Muscle layer of colon (tissue), 2 donors: ENCODE measurements at regions not wholly inside any gene's neighbourhood (a gene's known extent, or its start where the extent isn't known, plus 50 kb on each side); places are given as distances from the start of the nearest gene placed in this dataset.

Source experiments
- H3K27ac ChIP-seq: one replicate; pipeline ENCODE4 v1.7.0; 2013; ENCODE audit warnings: low read depth, mild to moderate bottlenecking, low read length, moderate library complexity
- H3K27me3 ChIP-seq, 2 donors: one replicate each; pipeline ENCODE4 v1.7.0; 2013; ENCODE audit warnings: low read length in 2 of 2, mild to moderate bottlenecking in 2 of 2; ENCODE audit not compliant: insufficient read depth in 2 of 2, control insufficient read depth in 1 of 2
- H3K36me3 ChIP-seq: one replicate; pipeline ENCODE4 v1.7.0; 2013; ENCODE audit warnings: mild to moderate bottlenecking, low read length; ENCODE audit not compliant: insufficient read depth
- H3K4me1 ChIP-seq: one replicate; pipeline ENCODE4 v1.7.0; 2013; ENCODE audit warnings: mild to moderate bottlenecking, low read length; ENCODE audit not compliant: insufficient read depth
- H3K4me3 ChIP-seq, 2 donors: one replicate each; pipeline ENCODE4 v1.7.0; 2013; ENCODE audit warnings: low read length in 2 of 2, low read depth in 1 of 2, mild to moderate bottlenecking in 1 of 2, moderate library complexity in 1 of 2
- H3K9ac ChIP-seq: one replicate; pipeline ENCODE4 v1.7.0; 2013; ENCODE audit warnings: low read length
- H3K9me3 ChIP-seq: one replicate; pipeline ENCODE4 v1.7.0; 2013; ENCODE audit warnings: mild to moderate bottlenecking, low read length
- donor health status: abdominal sarcoma.
- donor health status: Adenocarcinoma of cecum.

DNA sequence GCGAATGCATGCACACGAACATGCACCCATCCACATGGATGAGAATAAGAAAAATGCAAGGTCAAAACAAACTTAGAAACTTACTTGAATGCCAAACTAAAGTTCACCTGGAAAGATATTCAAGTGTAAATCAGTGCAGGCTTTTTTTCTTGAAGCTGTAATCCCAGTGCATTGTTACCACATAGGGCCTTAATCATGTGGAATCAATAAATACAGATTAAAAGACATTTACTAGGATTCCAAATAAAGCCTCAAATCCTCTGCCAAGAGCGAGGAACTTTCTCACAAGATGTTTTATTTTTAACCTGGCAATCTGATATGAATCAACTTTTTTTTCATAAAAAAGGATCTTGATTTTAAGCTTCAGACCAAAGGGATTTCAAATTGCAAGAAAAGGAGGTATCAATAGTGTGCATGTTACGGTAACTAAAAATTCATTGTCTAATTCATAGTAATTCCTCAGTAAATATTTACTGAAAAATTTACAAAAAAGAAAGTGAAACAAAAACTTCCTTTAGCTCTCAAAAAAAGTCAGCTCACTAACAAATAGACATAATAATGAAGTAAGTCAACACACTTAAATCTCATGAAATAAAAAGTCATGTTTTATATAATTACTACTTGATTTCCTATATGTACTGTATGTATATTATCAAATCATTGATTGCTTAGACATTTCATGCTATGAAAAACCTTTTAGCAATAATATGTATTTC, 978.6 kb downstream of the PLOD2 start:
- H3K27me3 ChIP-seq = no peaks in the 10 kb centered on the region
- no peak overlapping the region for H3K27ac ChIP-seq
- H3K36me3 ChIP-seq = no peaks in the 10 kb centered on the region
- no peak overlapping the region for H3K9ac ChIP-seq
- H3K9me3 ChIP-seq = no peaks in the 10 kb centered on the region
- H3K4me1 ChIP-seq = peaks cover 6% of the 10 kb centered on the region
- H3K4me3 ChIP-seq = no peak overlapping the region

DNA sequence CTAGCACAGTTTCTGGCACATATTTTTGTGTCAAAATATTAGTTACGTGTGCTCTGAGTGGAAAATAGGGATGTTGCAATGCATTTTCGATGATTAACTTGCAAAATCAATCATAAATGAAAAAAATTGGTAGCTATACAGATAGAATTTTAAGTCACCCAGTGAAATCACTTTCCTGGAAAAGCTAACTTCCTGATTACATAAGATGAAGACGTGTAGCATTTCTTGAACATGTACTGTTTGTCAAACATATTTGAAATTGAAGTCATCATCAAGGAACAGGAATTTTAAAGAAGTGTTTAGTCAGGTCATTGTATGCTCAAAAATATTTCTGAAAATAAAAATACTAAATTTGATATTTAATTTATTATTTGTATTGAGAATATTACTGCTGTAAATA, 977.7 kb downstream of the PLOD2 start:
- H3K4me1 ChIP-seq = peaks cover 6% of the 10 kb centered on the region
- H3K27me3 ChIP-seq = no peaks in the 10 kb centered on the region
- no peak overlapping the region for H3K9ac ChIP-seq
- no peaks in the 10 kb centered on the region for H3K9me3 ChIP-seq
- H3K27ac ChIP-seq = no peak overlapping the region
- no peak overlapping the region for H3K4me3 ChIP-seq
- no peaks in the 10 kb centered on the region for H3K36me3 ChIP-seq

DNA sequence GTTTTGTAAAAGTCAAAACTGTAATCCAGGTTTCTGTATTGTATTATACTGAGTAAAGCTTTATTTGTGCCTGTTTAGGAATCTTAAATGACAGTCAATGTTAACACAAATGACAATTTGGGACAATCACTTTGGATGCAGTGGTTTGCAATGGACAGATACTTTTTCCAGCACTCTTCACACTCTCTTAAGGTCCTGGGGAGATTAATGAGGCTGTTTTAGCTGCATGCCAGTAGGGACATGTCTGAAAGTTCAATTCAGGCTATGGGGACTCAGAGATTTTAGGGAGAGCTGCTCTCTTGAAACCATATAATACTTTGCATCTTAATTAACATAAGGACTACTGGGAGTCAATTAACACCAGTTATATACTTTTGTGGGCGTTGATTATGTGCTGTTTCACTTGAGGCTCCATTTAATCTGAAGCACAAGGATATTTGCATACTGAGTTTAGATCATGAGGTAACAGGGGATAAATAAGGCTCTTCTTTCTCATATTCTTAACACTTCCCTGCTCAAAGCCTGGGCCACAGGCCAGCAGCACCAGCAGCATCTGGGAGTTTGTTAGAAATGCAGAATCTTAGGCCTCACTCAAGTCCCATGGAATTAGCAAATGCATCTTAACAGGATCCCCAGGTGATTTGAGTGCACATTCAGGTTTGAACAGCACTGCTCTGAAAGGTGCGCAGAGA, 972.8 kb downstream of the PLOD2 start:
- Histone ChIP-seq H3K9me3 (no peaks in the 10 kb centered on the region), H3K4me1 (no peaks in the 10 kb centered on the region), H3K36me3 (no peaks in the 10 kb centered on the region), H3K4me3 (no peak overlapping the region), H3K27me3 (no peaks in the 10 kb centered on the region), H3K9ac (no peak overlapping the region), H3K27ac (no peak overlapping the region)

DNA sequence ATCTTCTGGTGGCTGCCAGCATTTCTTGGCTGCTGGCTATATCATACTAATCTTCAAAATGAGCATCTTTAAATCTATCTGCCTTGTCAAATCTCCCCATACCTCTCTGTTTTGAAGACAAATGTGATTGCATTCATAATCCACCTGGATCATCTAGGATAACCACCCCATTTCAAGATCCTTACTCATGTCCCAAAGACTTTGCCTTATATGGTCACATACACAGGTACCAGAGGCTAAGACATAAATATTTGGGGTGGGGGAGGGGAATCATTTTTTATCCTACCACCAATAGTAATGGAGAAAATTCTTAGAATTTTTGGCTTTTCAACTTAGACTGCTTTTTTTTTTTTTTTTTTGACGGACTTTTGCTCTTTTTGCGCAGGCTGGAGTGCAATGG, 970.8 kb downstream of the PLOD2 start:
- Histone ChIP-seq H3K9ac (no peak overlapping the region), H3K36me3 (no peaks in the 10 kb centered on the region), H3K27ac (no peak overlapping the region)

DNA sequence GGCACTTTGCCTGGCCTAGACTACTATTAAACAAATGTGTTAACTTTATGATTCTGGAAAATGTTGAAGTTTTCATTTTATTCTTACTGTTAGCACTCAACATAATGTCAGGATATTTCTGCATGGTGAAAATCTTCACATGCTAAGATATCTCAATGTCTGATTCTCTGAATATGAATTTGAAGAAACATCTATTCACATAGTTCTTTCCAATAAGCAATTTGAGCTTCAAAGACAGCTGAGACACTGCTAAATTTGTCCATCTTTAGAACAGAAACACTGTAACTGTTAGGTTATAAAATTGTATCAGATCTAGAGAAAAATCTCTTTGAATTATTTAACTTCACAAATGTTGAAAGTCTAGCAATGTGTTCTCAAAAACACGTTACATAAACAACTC, 970.2 kb downstream of the PLOD2 start:
- Histone ChIP-seq H3K9me3 (no peaks in the 10 kb centered on the region), H3K36me3 (no peaks in the 10 kb centered on the region), H3K4me1 (no peaks in the 10 kb centered on the region), H3K9ac (no peak overlapping the region), H3K27ac (no peak overlapping the region), H3K27me3 (no peaks in the 10 kb centered on the region), H3K4me3 (no peak overlapping the region)

More for the DNA sequence above, 970.8 kb downstream of the PLOD2 start:
- H3K4me3 ChIP-seq = no peak overlapping the region
- H3K27me3 ChIP-seq = no peaks in the 10 kb centered on the region
- H3K9me3 ChIP-seq = no peaks in the 10 kb centered on the region
- H3K4me1 ChIP-seq = no peaks in the 10 kb centered on the region

DNA sequence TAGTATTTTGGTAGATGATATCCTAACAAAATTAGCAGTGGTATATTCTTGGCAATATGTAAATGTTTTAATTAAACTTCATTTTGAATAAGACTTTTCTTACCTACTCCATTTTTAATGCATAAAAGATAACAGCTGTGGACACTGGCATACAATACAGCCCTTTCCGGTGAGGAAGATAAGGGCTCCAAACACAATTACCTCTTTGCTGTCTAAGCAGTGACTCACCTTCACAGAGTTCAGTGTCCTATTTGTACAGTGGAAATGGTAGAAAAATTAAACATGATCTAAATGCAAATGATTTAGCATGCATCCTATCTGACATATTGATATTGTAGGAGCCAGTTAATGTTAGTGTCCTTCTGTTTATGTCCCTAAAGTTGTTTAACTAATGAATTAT, 969.4 kb downstream of the PLOD2 start:
- Histone ChIP-seq H3K9me3 (no peaks in the 10 kb centered on the region), H3K4me1 (no peaks in the 10 kb centered on the region), H3K4me3 (no peak overlapping the region), H3K9ac (no peak overlapping the region), H3K36me3 (no peaks in the 10 kb centered on the region), H3K27ac (no peak overlapping the region), H3K27me3 (no peaks in the 10 kb centered on the region)

DNA sequence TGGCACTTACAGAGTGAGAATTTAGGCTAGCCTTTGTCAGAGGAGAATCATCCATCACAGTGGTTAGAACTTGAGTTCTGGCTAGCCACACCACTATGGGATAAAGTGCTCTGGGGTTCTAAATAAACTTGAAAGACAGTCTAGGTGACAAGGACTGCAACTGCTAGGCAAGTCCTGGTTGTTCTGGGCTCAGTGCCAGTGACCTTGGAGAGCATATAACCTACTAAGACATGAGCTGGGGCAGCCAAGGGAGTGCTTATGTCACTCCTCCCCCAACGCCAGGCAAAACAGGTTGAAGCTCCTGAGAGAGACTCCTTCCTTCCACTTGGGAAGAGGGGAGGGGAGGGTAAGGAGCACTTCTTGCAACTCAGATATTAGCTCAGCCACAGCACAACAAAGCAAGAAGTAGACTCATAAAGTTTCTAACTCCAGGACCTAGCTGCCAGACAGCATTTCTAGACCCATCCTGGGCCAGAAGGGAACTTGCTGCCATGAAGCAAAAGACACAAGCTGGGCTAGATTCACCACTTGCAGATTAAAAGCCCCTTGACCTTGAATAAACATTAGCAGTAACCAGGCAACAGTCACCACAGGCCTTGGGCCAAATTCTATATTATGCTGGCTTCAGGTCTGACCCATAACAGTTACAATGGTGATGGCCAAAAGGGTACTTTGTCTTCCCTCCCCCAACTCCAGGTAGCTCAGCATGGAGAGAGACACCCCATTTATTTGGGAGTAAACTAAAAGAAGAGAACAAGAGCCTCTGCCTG, 963.7 kb downstream of the PLOD2 start:
- Histone ChIP-seq H3K4me3 (no peak overlapping the region), H3K36me3 (no peaks in the 10 kb centered on the region)

DNA sequence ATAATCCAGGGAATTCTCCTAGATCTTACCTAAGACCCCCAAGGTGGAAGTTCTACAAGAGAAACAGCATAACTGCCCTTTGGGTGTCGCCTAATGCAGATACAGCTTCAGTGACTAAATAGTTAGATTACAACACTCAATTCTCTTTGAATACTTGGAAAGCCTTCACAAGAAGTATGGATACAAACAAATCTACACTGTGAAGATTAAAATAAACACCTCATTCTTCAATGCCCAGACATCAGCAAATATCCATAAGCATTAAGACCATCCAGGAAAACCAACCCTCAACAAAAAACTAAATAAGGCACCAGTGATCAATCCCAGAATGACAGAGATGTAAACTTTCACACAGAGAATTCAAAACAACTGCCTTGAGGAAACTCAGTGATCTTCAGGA, 963.2 kb downstream of the PLOD2 start:
- Histone ChIP-seq H3K27ac (no peak overlapping the region), H3K4me3 (no peak overlapping the region), H3K9ac (no peak overlapping the region), H3K36me3 (no peaks in the 10 kb centered on the region), H3K27me3 (no peaks in the 10 kb centered on the region), H3K9me3 (no peaks in the 10 kb centered on the region), H3K4me1 (no peaks in the 10 kb centered on the region)

More for the DNA sequence above, 963.7 kb downstream of the PLOD2 start:
- Histone ChIP-seq H3K27ac (no peak overlapping the region), H3K4me1 (no peaks in the 10 kb centered on the region), H3K9ac (no peak overlapping the region), H3K27me3 (no peaks in the 10 kb centered on the region), H3K9me3 (no peaks in the 10 kb centered on the region)

DNA sequence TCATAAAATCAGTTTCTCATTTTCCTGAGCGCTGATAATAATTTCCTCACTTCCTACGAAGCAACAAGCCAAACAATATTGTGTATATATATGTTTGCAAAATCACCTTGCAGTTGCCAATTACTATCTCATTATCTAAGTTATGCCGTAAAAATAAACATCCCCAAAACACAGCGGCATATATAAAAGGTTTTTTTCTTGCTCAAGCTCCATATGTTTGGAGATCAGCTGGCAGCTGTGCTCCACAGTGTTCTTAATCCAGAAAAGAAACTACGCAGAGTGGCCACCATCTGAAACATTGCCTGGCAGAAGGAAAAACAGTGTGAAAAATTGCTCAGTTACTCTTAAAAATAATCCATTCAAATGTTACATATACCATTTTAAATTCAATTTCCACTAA, 951.4 kb downstream of the PLOD2 start:
- H3K4me3 ChIP-seq = no peak overlapping the region
- no peak overlapping the region for H3K9ac ChIP-seq
- H3K9me3 ChIP-seq = no peaks in the 10 kb centered on the region
- H3K27me3 ChIP-seq = no peaks in the 10 kb centered on the region
- H3K27ac ChIP-seq = no peak overlapping the region
- no peaks in the 10 kb centered on the region for H3K4me1 ChIP-seq
- H3K36me3 ChIP-seq = no peaks in the 10 kb centered on the region

DNA sequence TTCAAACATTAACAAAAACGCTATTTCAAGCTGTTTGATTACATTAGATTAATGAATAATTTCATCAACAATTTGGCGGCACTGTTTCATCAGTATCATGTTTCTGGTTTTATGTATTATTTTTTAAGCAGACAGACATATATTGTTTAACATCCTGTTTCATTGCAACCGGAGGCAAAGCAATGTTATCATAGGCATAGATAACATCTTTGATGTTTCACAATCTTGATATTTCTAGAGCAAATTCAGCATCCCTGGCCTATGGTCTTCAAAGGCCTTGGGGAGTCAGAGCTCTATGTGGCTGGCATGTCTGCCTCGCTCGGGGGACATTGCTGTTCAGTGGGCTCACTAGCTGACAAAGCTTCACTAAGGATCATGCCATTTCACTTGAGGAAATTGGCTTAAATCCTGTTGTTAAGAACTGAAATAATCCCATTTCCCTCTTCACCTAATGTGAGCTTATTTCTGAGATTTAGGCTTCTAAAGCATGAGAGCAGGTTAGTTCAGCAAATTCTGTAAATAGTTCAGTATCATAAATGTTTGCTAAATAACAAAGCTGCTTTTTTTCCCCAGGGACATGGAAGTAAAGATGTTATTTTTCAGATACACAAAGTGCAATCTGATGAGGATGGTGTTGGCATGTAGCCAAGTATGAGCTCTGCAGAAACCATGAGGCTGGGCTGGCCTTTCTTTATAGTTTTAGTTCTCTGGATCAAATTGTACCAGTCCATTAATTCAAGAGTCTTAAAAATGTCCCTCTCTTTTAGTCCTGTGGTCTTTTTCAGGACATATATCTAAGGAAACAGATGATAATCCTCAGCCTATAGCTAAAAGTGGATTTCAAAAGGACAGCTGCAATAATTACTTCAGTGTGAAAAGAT, 941.4 kb downstream of the PLOD2 start:
- Histone ChIP-seq H3K27me3 (no peaks in the 10 kb centered on the region), H3K9ac (no peak overlapping the region), H3K4me3 (no peak overlapping the region), H3K9me3 (no peaks in the 10 kb centered on the region), H3K27ac (no peak overlapping the region), H3K4me1 (peaks cover 10% of the 10 kb centered on the region), H3K36me3 (no peaks in the 10 kb centered on the region)

DNA sequence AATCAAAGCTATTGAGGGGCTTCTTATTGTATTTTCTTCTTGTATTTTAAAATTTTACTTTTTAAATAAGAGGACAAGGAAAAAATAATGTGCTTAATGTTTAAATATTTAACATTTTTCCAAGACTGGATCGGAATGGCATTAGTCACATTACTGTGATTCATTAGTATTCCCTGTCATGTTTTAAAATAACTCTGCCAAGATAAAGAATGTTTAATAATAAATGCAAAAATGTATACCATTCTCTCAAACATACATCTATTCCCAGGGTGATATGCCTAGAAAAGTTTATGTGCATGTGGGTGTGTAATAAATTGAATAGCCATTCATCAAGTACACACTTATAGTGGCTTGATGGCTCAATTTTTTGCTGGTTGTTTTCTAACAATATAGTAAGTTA, 936.1 kb downstream of the PLOD2 start:
- Histone ChIP-seq H3K4me1 (peaks cover 3% of the 10 kb centered on the region), H3K4me3 (no peak overlapping the region), H3K36me3 (no peaks in the 10 kb centered on the region), H3K9ac (no peak overlapping the region), H3K9me3 (no peaks in the 10 kb centered on the region), H3K27ac (no peak overlapping the region), H3K27me3 (no peaks in the 10 kb centered on the region)
